Sigmoid colon (tissue), 4 donors: ENCODE measurements at regions not wholly inside any gene's neighbourhood (a gene's known extent, or its start where the extent isn't known, plus 50 kb on each side); places are given as distances from the start of the nearest gene placed in this dataset.

Experiments
- EP300 ChIP-seq, 4 donors: sonication (generic); formaldehyde crosslinking; IDR thresholded peaks; one replicate each; pipeline ENCODE4 v1.6.1; 2017; ENCODE audit warnings: antibody characterized with exemption in 4 of 4
- POLR2A ChIP-seq, 2 donors: fragments of 450-650 bp; IDR thresholded peaks; one replicate each; pipeline ENCODE4 v1.6.1; 2016; ENCODE audit warnings: antibody characterized with exemption in 2 of 2, mild to moderate bottlenecking in 2 of 2, moderate library complexity in 2 of 2
- POLR2AphosphoS5 ChIP-seq, 4 donors: sonication (generic); formaldehyde crosslinking; IDR thresholded peaks; one replicate each; pipeline ENCODE4 v1.6.1; 2017; ENCODE audit warnings: antibody characterized with exemption in 4 of 4
- TF ChIP-seq, protein P1 (sequence below), 4 experiments: fragments of 450-650 bp in 3 of 4; fragments of 200-600 bp in 1 of 4; IDR thresholded peaks; one replicate each; pipeline ENCODE4 v1.5.1; 2016 to 2019; ENCODE audit warnings: antibody characterized with exemption in 4 of 4, mild to moderate bottlenecking in 3 of 4, moderate library complexity in 2 of 4

DNA sequence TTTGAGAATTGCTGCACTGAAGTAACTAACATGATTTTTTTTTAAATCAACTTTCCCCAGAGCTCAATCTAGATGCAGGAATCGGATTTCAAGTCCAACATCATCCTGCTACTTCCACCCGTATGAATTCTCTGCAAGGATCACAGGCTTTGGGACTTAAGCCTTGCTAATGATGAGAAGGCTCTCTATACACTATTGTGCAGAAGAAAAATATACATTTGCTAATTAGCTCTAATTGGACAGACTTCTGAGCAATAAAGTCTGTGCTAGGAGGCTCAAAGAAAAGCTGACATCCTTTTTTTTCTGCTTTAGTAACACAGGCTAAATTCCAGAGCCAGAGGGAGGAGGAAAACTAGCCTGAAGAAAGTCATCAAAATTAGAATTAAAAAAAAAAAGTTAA lies 433.6 kb downstream of the PMP22 start:
- TF ChIP-seq, protein P1, sequence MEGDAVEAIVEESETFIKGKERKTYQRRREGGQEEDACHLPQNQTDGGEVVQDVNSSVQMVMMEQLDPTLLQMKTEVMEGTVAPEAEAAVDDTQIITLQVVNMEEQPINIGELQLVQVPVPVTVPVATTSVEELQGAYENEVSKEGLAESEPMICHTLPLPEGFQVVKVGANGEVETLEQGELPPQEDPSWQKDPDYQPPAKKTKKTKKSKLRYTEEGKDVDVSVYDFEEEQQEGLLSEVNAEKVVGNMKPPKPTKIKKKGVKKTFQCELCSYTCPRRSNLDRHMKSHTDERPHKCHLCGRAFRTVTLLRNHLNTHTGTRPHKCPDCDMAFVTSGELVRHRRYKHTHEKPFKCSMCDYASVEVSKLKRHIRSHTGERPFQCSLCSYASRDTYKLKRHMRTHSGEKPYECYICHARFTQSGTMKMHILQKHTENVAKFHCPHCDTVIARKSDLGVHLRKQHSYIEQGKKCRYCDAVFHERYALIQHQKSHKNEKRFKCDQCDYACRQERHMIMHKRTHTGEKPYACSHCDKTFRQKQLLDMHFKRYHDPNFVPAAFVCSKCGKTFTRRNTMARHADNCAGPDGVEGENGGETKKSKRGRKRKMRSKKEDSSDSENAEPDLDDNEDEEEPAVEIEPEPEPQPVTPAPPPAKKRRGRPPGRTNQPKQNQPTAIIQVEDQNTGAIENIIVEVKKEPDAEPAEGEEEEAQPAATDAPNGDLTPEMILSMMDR (IDR thresholded peaks at IDR 0.05): no peak
- no peak for TF ChIP-seq POLR2A (IDR thresholded peaks at IDR 0.05)
- no peak for TF ChIP-seq POLR2AphosphoS5 (IDR thresholded peaks at IDR 0.05)
- TF ChIP-seq EP300 (IDR thresholded peaks at IDR 0.05): no peak
